Neural cell (in vitro differentiated cells): ENCODE measurements at regions not wholly inside any gene's neighbourhood (a gene's known extent, or its start where the extent isn't known, plus 50 kb on each side); places are given as distances from the start of the nearest gene placed in this dataset.

Experiments used
- H2AFZ ChIP-seq: fragments of 200-600, 300-800 bp; sonication (generic), shearing (Covaris generic); 2 replicates; pipeline ENCODE4 v1.6.0; 2014; ENCODE audit warnings: low read depth, mild to moderate bottlenecking, antibody characterized with exemption, low read length, moderate library complexity
- H3F3A ChIP-seq: fragments of 200-600 bp; shearing (Covaris generic); 2 replicates; pipeline ENCODE4 v1.6.1; 2016; ENCODE audit warnings: mild to moderate bottlenecking, moderate library complexity, mixed read lengths, antibody characterized with exemption, low read length; ENCODE audit not compliant: insufficient read depth, poor library complexity, severe bottlenecking
- H3K27ac ChIP-seq: fragments of 200-600, 300-800 bp; sonication (generic), shearing (Covaris generic); 2 replicates; pipeline ENCODE4 v1.5.1; 2014; ENCODE audit warnings: mild to moderate bottlenecking, low read length, moderate library complexity
- H3K27me3 ChIP-seq: fragments of 300-800, 200-600 bp; sonication (generic), shearing (Covaris generic); 2 replicates; pipeline ENCODE4 v1.6.0; 2014; ENCODE audit warnings: mild to moderate bottlenecking, low read depth, low read length, moderate library complexity; ENCODE audit not compliant: insufficient read depth
- H3K36me3 ChIP-seq: fragments of 300-800, 200-600 bp; sonication (generic), shearing (Covaris generic); 2 replicates; pipeline ENCODE4 v1.5.1; 2014; ENCODE audit warnings: mild to moderate bottlenecking, antibody characterized with exemption, low read length, moderate library complexity; ENCODE audit not compliant: insufficient read depth
- H3K4me2 ChIP-seq: fragments of 300-800, 200-600 bp; sonication (generic), shearing (Covaris generic); 2 replicates; pipeline ENCODE4 v1.6.0; 2014; ENCODE audit warnings: mild to moderate bottlenecking, low read length
- H3K4me3 ChIP-seq: fragments of 300-800, 200-600 bp; sonication (generic), shearing (Covaris generic); 2 replicates; pipeline ENCODE4 v1.5.1; 2014; ENCODE audit warnings: mild to moderate bottlenecking, low read length, moderate library complexity
- H3K79me2 ChIP-seq: fragments of 200-600 bp; shearing (Covaris generic); replicated peaks from 2 replicates; pipeline ENCODE4 v1.6.0; 2014; ENCODE audit warnings: mild to moderate bottlenecking, low read length, moderate library complexity; ENCODE audit not compliant: insufficient read depth
- H3K9ac ChIP-seq: fragments of 300-800, 200-600 bp; sonication (generic), shearing (Covaris generic); 2 replicates; pipeline ENCODE4 v1.6.1; 2016; ENCODE audit warnings: mild to moderate bottlenecking, low read length, mixed read lengths
- H3K9me2 ChIP-seq: fragments of 200-600 bp; shearing (Covaris generic); 2 replicates; pipeline ENCODE4 v1.6.1; 2016; ENCODE audit warnings: mild to moderate bottlenecking, low read length, mixed read lengths; ENCODE audit not compliant: insufficient read depth
- H3K9me3 ChIP-seq: fragments of 200-600, 300-800 bp; sonication (generic), shearing (Covaris generic); 2 replicates; pipeline ENCODE4 v1.6.1; 2016; ENCODE audit warnings: mild to moderate bottlenecking, mixed run types, low read length, moderate library complexity, mixed read lengths
- H4K20me1 ChIP-seq: fragments of 200-600 bp; shearing (Covaris generic); 2 replicates; pipeline ENCODE4 v1.6.1; 2016; ENCODE audit warnings: mild to moderate bottlenecking, mixed run types; ENCODE audit not compliant: insufficient read depth
- EP300 ChIP-seq: fragments of 450-650 bp; conservative IDR thresholded peaks from 2 replicates; pipeline ENCODE4 v1.6.1; 2014; ENCODE audit warnings: antibody characterized with exemption, mild to moderate bottlenecking, moderate library complexity; ENCODE audit not compliant: poor library complexity, severe bottlenecking
- EZH2 ChIP-seq: fragments of 200-600, 300-800 bp; shearing (Covaris generic), sonication (generic); IDR thresholded peaks from 2 replicates; pipeline ENCODE4 v1.6.1; 2014; ENCODE audit warnings: antibody characterized with exemption, low read length, borderline replicate concordance, mild to moderate bottlenecking; ENCODE audit not compliant: insufficient read depth, poor library complexity, severe bottlenecking
- MXI1 ChIP-seq: fragments of 450-650 bp; conservative IDR thresholded peaks from 2 replicates; pipeline ENCODE4 v1.6.1; 2014; ENCODE audit warnings: antibody characterized with exemption, mild to moderate bottlenecking; ENCODE audit not compliant: poor library complexity, severe bottlenecking
- POLR2AphosphoS5 ChIP-seq: IDR thresholded peaks from 2 replicates; pipeline ENCODE4 v1.6.1; 2012
- RAD21 ChIP-seq: fragments of 450-650 bp; conservative IDR thresholded peaks from 2 replicates; pipeline ENCODE4 v1.6.1; 2014; ENCODE audit warnings: antibody characterized with exemption, mild to moderate bottlenecking, moderate library complexity
- SMC3 ChIP-seq: fragments of 450-650 bp; conservative IDR thresholded peaks from 2 replicates; pipeline ENCODE4 v1.6.1; 2014; ENCODE audit warnings: antibody characterized with exemption, mild to moderate bottlenecking, moderate library complexity; ENCODE audit not compliant: poor library complexity
- TAF1 ChIP-seq: IDR thresholded peaks from 2 replicates; pipeline ENCODE4 v1.6.1; 2012; ENCODE audit warnings: low read depth
- TF ChIP-seq, protein P1 (sequence below): fragments of 450-650 bp; IDR thresholded peaks from 2 replicates; pipeline ENCODE4 v1.5.1; 2014; ENCODE audit warnings: antibody characterized with exemption, mild to moderate bottlenecking, moderate library complexity; ENCODE audit not compliant: poor library complexity, severe bottlenecking
- TF ChIP-seq, protein P2 (sequence below): IDR thresholded peaks from 2 replicates; pipeline ENCODE4 v1.6.1; 2012; ENCODE audit warnings: borderline replicate concordance

DNA sequence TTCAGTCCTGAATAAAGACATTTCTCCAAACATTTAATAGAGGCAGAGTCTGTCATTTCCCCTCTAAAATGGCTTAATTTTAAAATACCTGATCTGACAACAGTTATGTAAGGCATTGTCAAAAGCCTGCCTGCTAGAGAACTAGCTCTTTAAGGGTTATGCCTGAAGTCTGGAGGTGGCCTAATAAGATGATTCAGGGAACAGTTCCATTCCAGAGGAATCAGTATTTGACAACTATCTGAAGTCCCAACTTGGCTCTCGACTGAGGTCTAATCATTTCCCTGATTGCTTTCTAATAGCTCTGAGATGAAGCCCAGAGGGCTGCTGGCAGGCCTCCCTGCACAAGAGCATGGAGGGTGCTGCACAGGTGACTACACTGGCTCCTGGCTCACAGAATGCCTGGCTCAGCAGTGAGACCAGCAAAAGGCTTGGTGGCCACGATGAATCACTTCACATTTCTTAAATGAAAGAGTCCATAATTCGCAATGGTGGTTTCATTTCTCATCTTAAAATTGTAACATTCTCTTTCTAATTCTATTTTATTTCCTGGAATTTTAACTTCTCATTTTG, 509.6 kb upstream of the POM121L12 start:
- Histone ChIP-seq H3K27me3 (no peaks in the 10 kb centered on the region), H3K27ac (no peak overlapping the region), H3F3A (no peaks in the 10 kb centered on the region), H4K20me1 (no peaks in the 10 kb centered on the region), H3K4me3 (no peak overlapping the region), H2AFZ (no peak overlapping the region), H3K4me2 (no peak overlapping the region), H3K36me3 (no peaks in the 10 kb centered on the region), H3K79me2 (no peaks in the 10 kb centered on the region), H3K9me2 (no peaks in the 10 kb centered on the region), H3K9ac (no peak overlapping the region), H3K9me3 (no peaks in the 10 kb centered on the region)
- no peak for TF ChIP-seq EZH2
- TF ChIP-seq, protein P1, sequence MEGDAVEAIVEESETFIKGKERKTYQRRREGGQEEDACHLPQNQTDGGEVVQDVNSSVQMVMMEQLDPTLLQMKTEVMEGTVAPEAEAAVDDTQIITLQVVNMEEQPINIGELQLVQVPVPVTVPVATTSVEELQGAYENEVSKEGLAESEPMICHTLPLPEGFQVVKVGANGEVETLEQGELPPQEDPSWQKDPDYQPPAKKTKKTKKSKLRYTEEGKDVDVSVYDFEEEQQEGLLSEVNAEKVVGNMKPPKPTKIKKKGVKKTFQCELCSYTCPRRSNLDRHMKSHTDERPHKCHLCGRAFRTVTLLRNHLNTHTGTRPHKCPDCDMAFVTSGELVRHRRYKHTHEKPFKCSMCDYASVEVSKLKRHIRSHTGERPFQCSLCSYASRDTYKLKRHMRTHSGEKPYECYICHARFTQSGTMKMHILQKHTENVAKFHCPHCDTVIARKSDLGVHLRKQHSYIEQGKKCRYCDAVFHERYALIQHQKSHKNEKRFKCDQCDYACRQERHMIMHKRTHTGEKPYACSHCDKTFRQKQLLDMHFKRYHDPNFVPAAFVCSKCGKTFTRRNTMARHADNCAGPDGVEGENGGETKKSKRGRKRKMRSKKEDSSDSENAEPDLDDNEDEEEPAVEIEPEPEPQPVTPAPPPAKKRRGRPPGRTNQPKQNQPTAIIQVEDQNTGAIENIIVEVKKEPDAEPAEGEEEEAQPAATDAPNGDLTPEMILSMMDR, result no peak
- TF ChIP-seq, protein P2, sequence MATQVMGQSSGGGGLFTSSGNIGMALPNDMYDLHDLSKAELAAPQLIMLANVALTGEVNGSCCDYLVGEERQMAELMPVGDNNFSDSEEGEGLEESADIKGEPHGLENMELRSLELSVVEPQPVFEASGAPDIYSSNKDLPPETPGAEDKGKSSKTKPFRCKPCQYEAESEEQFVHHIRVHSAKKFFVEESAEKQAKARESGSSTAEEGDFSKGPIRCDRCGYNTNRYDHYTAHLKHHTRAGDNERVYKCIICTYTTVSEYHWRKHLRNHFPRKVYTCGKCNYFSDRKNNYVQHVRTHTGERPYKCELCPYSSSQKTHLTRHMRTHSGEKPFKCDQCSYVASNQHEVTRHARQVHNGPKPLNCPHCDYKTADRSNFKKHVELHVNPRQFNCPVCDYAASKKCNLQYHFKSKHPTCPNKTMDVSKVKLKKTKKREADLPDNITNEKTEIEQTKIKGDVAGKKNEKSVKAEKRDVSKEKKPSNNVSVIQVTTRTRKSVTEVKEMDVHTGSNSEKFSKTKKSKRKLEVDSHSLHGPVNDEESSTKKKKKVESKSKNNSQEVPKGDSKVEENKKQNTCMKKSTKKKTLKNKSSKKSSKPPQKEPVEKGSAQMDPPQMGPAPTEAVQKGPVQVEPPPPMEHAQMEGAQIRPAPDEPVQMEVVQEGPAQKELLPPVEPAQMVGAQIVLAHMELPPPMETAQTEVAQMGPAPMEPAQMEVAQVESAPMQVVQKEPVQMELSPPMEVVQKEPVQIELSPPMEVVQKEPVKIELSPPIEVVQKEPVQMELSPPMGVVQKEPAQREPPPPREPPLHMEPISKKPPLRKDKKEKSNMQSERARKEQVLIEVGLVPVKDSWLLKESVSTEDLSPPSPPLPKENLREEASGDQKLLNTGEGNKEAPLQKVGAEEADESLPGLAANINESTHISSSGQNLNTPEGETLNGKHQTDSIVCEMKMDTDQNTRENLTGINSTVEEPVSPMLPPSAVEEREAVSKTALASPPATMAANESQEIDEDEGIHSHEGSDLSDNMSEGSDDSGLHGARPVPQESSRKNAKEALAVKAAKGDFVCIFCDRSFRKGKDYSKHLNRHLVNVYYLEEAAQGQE, result no peak
- TF ChIP-seq SMC3, result no peak
- no peak for TF ChIP-seq RAD21
- TF ChIP-seq MXI1, result no peak
- no peak for TF ChIP-seq POLR2AphosphoS5
- no peak for TF ChIP-seq EP300
- no peak for TF ChIP-seq TAF1

DNA sequence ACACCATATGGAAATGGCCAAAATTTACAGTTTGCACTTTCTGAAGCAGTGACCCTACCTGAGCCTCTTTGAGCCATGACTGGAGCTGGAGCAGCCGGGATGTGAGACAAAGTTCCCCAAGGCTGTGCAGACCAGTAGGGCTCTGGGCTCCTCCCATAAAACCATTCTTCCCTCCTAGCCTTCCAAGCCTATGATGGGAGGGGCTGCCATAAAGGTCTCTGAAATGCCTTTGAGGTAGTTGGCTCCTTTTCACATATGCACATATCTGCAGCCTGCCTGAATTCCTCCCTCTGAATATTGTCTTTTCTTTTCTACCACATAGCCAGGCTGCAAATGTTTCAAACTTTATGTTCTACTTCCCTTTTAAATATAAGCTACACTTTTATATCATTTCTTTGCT, 516.6 kb upstream of the POM121L12 start:
- TF ChIP-seq, protein P2, result no peak
- TF ChIP-seq RAD21 (no peak), EZH2 (no peak)

More for the DNA sequence above, 516.6 kb upstream of the POM121L12 start:
- H3K36me3 ChIP-seq, result no peaks in the 10 kb centered on the region
- no peak overlapping the region for H3K4me2 ChIP-seq
- H3K79me2 ChIP-seq, result no peaks in the 10 kb centered on the region
- no peak overlapping the region for H2AFZ ChIP-seq
- no peaks in the 10 kb centered on the region for H3K27me3 ChIP-seq
- no peaks in the 10 kb centered on the region for H3F3A ChIP-seq
- H3K9me3 ChIP-seq, result no peaks in the 10 kb centered on the region
- H3K9ac ChIP-seq, result no peak overlapping the region
- no peaks in the 10 kb centered on the region for H3K9me2 ChIP-seq
- H3K4me3 ChIP-seq, result no peak overlapping the region
- no peaks in the 10 kb centered on the region for H4K20me1 ChIP-seq
- no peak overlapping the region for H3K27ac ChIP-seq
